PC-9 (cell line): ENCODE measurements at regions not wholly inside any gene's neighbourhood (a gene's known extent, or its start where the extent isn't known, plus 50 kb on each side); places are given as distances from the start of the nearest gene placed in this dataset.

Experiments used
- EZH2 ChIP-seq: fragments of 200-600 bp; sonication (generic); IDR thresholded peaks from 2 replicates; pipeline ENCODE4 v1.8.0; 2017; ENCODE audit warnings: antibody characterized with exemption, low read depth
- TF ChIP-seq, protein P1 (sequence below): fragments of 200-600 bp; sonication (generic); conservative IDR thresholded peaks from 2 replicates; pipeline ENCODE4 v1.6.1; 2017; ENCODE audit warnings: mixed run types, antibody characterized with exemption, mild to moderate bottlenecking, moderate library complexity

DNA sequence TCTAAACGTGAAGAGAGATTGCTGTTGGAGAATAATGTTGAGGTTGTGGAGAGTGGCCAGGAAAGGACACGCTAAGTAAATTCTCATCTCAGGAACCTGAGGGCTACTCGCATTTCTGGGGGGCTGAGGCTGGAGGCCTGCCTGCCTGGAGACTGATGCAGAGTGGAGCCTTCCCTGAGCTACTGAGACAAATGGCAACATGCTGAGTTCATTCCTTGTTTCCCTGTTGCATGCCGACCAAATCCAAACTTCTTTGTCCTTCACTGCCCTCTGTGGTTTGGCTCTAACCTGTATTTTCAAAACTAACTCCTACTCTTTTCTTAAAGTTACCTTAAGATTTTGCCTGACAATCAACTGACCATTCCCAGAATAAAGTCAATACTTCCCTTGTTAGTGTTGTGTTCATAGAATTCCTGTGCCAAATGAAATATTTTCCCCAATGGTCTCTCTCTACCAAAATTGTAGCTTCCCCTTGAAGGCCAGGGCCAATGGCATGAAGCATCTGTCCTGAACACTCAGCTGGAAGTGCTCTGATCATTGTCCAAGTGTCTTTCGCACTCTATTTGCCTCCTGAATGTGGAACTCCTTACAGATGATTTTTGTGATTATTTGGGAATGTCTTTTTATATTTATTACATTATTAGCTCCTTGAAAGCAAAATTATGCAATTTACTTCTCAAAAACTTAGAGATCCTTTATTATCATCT is 1085.6 kb downstream of the SOCS6 start:
- no peak for TF ChIP-seq EZH2
- TF ChIP-seq, protein P1, sequence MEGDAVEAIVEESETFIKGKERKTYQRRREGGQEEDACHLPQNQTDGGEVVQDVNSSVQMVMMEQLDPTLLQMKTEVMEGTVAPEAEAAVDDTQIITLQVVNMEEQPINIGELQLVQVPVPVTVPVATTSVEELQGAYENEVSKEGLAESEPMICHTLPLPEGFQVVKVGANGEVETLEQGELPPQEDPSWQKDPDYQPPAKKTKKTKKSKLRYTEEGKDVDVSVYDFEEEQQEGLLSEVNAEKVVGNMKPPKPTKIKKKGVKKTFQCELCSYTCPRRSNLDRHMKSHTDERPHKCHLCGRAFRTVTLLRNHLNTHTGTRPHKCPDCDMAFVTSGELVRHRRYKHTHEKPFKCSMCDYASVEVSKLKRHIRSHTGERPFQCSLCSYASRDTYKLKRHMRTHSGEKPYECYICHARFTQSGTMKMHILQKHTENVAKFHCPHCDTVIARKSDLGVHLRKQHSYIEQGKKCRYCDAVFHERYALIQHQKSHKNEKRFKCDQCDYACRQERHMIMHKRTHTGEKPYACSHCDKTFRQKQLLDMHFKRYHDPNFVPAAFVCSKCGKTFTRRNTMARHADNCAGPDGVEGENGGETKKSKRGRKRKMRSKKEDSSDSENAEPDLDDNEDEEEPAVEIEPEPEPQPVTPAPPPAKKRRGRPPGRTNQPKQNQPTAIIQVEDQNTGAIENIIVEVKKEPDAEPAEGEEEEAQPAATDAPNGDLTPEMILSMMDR, result no peak
